ENCODE measurements at regions not wholly inside any gene's neighbourhood (a gene's known extent, or its start where the extent isn't known, plus 50 kb on each side); places are given as distances from the start of the nearest gene placed in this dataset.
"Not testable (repeated sequence)": the region's sequence is repeated elsewhere in the genome, so short reads cannot be mapped to it uniquely, and the experiment has no call there.

- not testable (repeated sequence) for H2BK5ac ChIP-seq (ENCODE audit: low read depth, low read length, poor library complexity, severe bottlenecking); DNase-seq
- no CpG with 5 or more reads among the region's 6 CpGs for WGBS
These were observed 1364.3 kb downstream of the CDH12 start for GRCh38 chr5:21488828-21489227.

GRCh38 chr5:21485458-21486000 lies 1367.6 kb downstream of the CDH12 start:
- not testable (repeated sequence) for H3K9ac ChIP-seq (ENCODE audit: low read length); H2AK5ac ChIP-seq (ENCODE audit: low read length, severe bottlenecking); H3K27ac ChIP-seq (ENCODE audit: low read length, poor library complexity, severe bottlenecking); H3K14ac ChIP-seq (ENCODE audit: low read length in 2 of 2); H4K91ac ChIP-seq (ENCODE audit: low read length); H3K4ac ChIP-seq (ENCODE audit: low read depth in 1 of 2, low read length in 2 of 2); H2AFZ ChIP-seq (ENCODE audit: low read depth, low read length); H3K9me3 ChIP-seq (ENCODE audit: control insufficient read depth, low read length); H2BK12ac ChIP-seq (ENCODE audit: low read length in 2 of 2); H2BK120ac ChIP-seq (ENCODE audit: low read depth, low read length); H3K79me1 ChIP-seq (replicated peaks; ENCODE audit: low read length, poor library complexity, severe bottlenecking); DNase-seq; H3K4me1 ChIP-seq (ENCODE audit: control insufficient read depth, insufficient read depth, low read depth, low read length); H4K8ac ChIP-seq (ENCODE audit: low read length); H2BK15ac ChIP-seq (ENCODE audit: low read depth, poor library complexity, severe bottlenecking); H3K27me3 ChIP-seq (ENCODE audit: control insufficient read depth in 1 of 2, insufficient read depth in 1 of 2, low read length in 2 of 2); H3K18ac ChIP-seq (ENCODE audit: low read depth in 1 of 2, low read length in 2 of 2); H3K4me3 ChIP-seq (ENCODE audit: insufficient read depth in 1 of 2, low read depth in 1 of 2, low read length in 2 of 2); H3K23ac ChIP-seq (ENCODE audit: low read length in 2 of 2); H3K4me2 ChIP-seq (ENCODE audit: low read length, poor library complexity, severe bottlenecking); H2BK5ac ChIP-seq (ENCODE audit: low read depth, low read length, poor library complexity, severe bottlenecking)
- H3K36me3 ChIP-seq (ENCODE audit: control insufficient read depth in 1 of 2, insufficient read depth in 2 of 2, low read depth in 1 of 2, low read length in 2 of 2) = peaks cover 0 to 17% of the 10 kb centered on the region in 2 experiments
- WGBS = 97% methylated on average over 6 of the region's 7 CpGs

More at GRCh38 chr5:21488828-21489227, 1364.3 kb downstream of the CDH12 start:
- not testable (repeated sequence) for H3K14ac ChIP-seq (ENCODE audit: low read length in 2 of 2); H4K8ac ChIP-seq (ENCODE audit: low read length); H4K91ac ChIP-seq (ENCODE audit: low read length); H3K4me2 ChIP-seq (ENCODE audit: low read length, poor library complexity, severe bottlenecking); H3K27me3 ChIP-seq (ENCODE audit: control insufficient read depth in 1 of 2, insufficient read depth in 1 of 2, low read length in 2 of 2); H3K4me3 ChIP-seq (ENCODE audit: insufficient read depth in 1 of 2, low read depth in 1 of 2, low read length in 2 of 2); H2AFZ ChIP-seq (ENCODE audit: low read depth, low read length); H3K18ac ChIP-seq (ENCODE audit: low read depth in 1 of 2, low read length in 2 of 2); H3K23ac ChIP-seq (ENCODE audit: low read length in 2 of 2); H2BK15ac ChIP-seq (ENCODE audit: low read depth, poor library complexity, severe bottlenecking); H3K9me3 ChIP-seq (ENCODE audit: control insufficient read depth, low read length); H3K4me1 ChIP-seq (ENCODE audit: control insufficient read depth, insufficient read depth, low read depth, low read length); H3K4ac ChIP-seq (ENCODE audit: low read depth in 1 of 2, low read length in 2 of 2); H3K79me1 ChIP-seq (replicated peaks; ENCODE audit: low read length, poor library complexity, severe bottlenecking); H3K27ac ChIP-seq (ENCODE audit: low read length, poor library complexity, severe bottlenecking); H3K36me3 ChIP-seq (ENCODE audit: control insufficient read depth in 1 of 2, insufficient read depth in 2 of 2, low read depth in 1 of 2, low read length in 2 of 2); H2AK5ac ChIP-seq (ENCODE audit: low read length, severe bottlenecking); H2BK12ac ChIP-seq (ENCODE audit: low read length in 2 of 2); H3K9ac ChIP-seq (ENCODE audit: low read length); H2BK120ac ChIP-seq (ENCODE audit: low read depth, low read length)

GRCh38 chr5:21484498-21484889 lies 1368.7 kb downstream of the CDH12 start:
- not testable (repeated sequence) for H3K4me3 ChIP-seq (ENCODE audit: insufficient read depth in 1 of 2, low read depth in 1 of 2, low read length in 2 of 2); H3K9me3 ChIP-seq (ENCODE audit: control insufficient read depth, low read length); H2BK5ac ChIP-seq (ENCODE audit: low read depth, low read length, poor library complexity, severe bottlenecking); H4K91ac ChIP-seq (ENCODE audit: low read length); H3K4ac ChIP-seq (ENCODE audit: low read depth in 1 of 2, low read length in 2 of 2); H2BK120ac ChIP-seq (ENCODE audit: low read depth, low read length); H3K18ac ChIP-seq (ENCODE audit: low read depth in 1 of 2, low read length in 2 of 2); H3K4me1 ChIP-seq (ENCODE audit: control insufficient read depth, insufficient read depth, low read depth, low read length); H2BK12ac ChIP-seq (ENCODE audit: low read length in 2 of 2); DNase-seq; H3K9ac ChIP-seq (ENCODE audit: low read length); H3K4me2 ChIP-seq (ENCODE audit: low read length, poor library complexity, severe bottlenecking); H2BK15ac ChIP-seq (ENCODE audit: low read depth, poor library complexity, severe bottlenecking); H3K79me1 ChIP-seq (replicated peaks; ENCODE audit: low read length, poor library complexity, severe bottlenecking); H2AFZ ChIP-seq (ENCODE audit: low read depth, low read length); H2AK5ac ChIP-seq (ENCODE audit: low read length, severe bottlenecking); H3K27me3 ChIP-seq (ENCODE audit: control insufficient read depth in 1 of 2, insufficient read depth in 1 of 2, low read length in 2 of 2); H3K23ac ChIP-seq (ENCODE audit: low read length in 2 of 2); H3K14ac ChIP-seq (ENCODE audit: low read length in 2 of 2); H4K8ac ChIP-seq (ENCODE audit: low read length); H3K27ac ChIP-seq (ENCODE audit: low read length, poor library complexity, severe bottlenecking)
- WGBS = 98% methylated on average over 6 of the region's 19 CpGs
- H3K36me3 ChIP-seq (ENCODE audit: control insufficient read depth in 1 of 2, insufficient read depth in 2 of 2, low read depth in 1 of 2, low read length in 2 of 2) = peaks cover 0 to 17% of the 10 kb centered on the region in 2 experiments

GRCh38 chr5:21483790-21484497 lies 1369.2 kb downstream of the CDH12 start:
- Histone ChIP-seq H3K14ac (ENCODE audit: low read length in 2 of 2) (peak overlapping the region in 1 of 2 experiments; percentile 26), H3K36me3 (ENCODE audit: control insufficient read depth in 1 of 2, insufficient read depth in 2 of 2, low read depth in 1 of 2, low read length in 2 of 2) (peaks cover 0 to 17% of the 10 kb centered on the region in 2 experiments), H4K91ac (ENCODE audit: low read length) (peak overlapping the region; percentile 72)
- not testable (repeated sequence) for H3K4me1 ChIP-seq (ENCODE audit: control insufficient read depth, insufficient read depth, low read depth, low read length); H3K9me3 ChIP-seq (ENCODE audit: control insufficient read depth, low read length); H3K9ac ChIP-seq (ENCODE audit: low read length); H2BK15ac ChIP-seq (ENCODE audit: low read depth, poor library complexity, severe bottlenecking); H2AFZ ChIP-seq (ENCODE audit: low read depth, low read length); H2AK5ac ChIP-seq (ENCODE audit: low read length, severe bottlenecking); DNase-seq; H4K8ac ChIP-seq (ENCODE audit: low read length); H2BK5ac ChIP-seq (ENCODE audit: low read depth, low read length, poor library complexity, severe bottlenecking); H3K23ac ChIP-seq (ENCODE audit: low read length in 2 of 2); H2BK12ac ChIP-seq (ENCODE audit: low read length in 2 of 2); H3K79me1 ChIP-seq (replicated peaks; ENCODE audit: low read length, poor library complexity, severe bottlenecking); H3K27ac ChIP-seq (ENCODE audit: low read length, poor library complexity, severe bottlenecking); H3K4me3 ChIP-seq (ENCODE audit: insufficient read depth in 1 of 2, low read depth in 1 of 2, low read length in 2 of 2); H3K27me3 ChIP-seq (ENCODE audit: control insufficient read depth in 1 of 2, insufficient read depth in 1 of 2, low read length in 2 of 2); H3K4ac ChIP-seq (ENCODE audit: low read depth in 1 of 2, low read length in 2 of 2); H2BK120ac ChIP-seq (ENCODE audit: low read depth, low read length); H3K4me2 ChIP-seq (ENCODE audit: low read length, poor library complexity, severe bottlenecking); H3K18ac ChIP-seq (ENCODE audit: low read depth in 1 of 2, low read length in 2 of 2)
- WGBS = 98% methylated on average over 19 of the region's 19 CpGs
